Epithelial cell of proximal tubule (primary cell): ENCODE measurements at regions not wholly inside any gene's neighbourhood (a gene's known extent, or its start where the extent isn't known, plus 50 kb on each side); places are given as distances from the start of the nearest gene placed in this dataset.

ENCODE experiments used
- DNase-seq: peaks from one replicate; pipeline ENCODE4 v3.0.0-alpha.2; 2011; ENCODE audit warnings: low read depth
- H3K4me3 ChIP-seq: 2 replicates; pipeline ENCODE4 v1.5.1; 2011; ENCODE audit warnings: low read depth, mild to moderate bottlenecking, low read length
- TF ChIP-seq, protein P1 (sequence below): conservative IDR thresholded peaks from 2 replicates; pipeline ENCODE4 v1.5.1; 2012; ENCODE audit warnings: low read depth, mild to moderate bottlenecking, low read length

DNA sequence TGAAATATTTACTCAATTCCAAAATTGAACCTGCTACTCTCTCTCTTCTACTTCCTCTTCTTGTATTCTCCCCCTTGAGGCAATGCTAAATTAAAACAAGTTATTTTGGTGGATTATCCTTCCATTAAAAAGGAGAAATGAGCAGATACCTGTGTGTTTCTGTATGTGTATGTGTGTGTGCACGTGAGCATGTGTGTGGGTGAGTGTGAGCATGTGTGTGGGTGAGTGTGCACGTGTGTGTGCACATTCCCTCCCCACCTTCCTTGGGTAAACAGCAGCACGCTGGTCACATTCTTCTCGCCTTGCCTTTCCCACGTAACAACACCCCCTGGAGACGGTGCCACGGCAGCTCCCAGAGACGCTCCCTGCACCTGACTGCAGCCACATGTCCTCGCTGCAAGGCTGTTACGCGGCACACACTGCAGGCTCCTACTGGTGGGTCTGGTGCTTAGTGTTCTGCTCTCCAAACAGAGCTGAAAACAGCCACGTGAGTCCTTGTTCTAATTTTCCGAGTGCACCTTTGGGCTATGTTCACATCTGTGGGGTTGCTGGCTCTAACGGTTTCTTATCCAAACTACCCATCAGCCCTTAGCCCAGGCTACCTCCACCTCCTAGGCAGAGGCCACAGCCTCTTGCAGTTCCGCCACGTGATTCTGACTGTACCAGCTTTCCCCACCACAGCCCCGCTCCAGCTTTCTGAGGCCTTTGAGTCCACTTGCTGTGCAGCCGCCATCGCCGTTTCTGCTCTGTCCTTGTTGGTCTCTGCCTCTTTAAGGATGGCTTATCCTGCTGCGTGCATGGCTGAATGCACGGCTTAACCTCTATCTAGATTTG lies 123.4 kb downstream of the CTTN start:
- TF ChIP-seq, protein P1, sequence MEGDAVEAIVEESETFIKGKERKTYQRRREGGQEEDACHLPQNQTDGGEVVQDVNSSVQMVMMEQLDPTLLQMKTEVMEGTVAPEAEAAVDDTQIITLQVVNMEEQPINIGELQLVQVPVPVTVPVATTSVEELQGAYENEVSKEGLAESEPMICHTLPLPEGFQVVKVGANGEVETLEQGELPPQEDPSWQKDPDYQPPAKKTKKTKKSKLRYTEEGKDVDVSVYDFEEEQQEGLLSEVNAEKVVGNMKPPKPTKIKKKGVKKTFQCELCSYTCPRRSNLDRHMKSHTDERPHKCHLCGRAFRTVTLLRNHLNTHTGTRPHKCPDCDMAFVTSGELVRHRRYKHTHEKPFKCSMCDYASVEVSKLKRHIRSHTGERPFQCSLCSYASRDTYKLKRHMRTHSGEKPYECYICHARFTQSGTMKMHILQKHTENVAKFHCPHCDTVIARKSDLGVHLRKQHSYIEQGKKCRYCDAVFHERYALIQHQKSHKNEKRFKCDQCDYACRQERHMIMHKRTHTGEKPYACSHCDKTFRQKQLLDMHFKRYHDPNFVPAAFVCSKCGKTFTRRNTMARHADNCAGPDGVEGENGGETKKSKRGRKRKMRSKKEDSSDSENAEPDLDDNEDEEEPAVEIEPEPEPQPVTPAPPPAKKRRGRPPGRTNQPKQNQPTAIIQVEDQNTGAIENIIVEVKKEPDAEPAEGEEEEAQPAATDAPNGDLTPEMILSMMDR: no peak

DNA sequence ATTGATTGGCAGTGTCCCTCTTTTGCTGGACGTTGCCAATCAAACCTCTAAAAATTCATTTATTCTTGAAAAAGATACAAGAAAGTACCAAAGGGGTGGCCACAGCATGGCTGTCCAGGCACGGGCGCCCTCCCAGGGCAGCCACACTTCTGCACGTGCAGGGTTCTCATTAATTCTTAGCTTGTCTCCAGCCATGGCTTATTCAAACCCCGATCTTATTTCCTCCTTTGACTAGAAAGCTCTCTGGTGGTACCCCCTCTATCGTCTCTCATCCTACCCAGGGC lies 123.9 kb downstream of the CTTN start:
- H3K4me3 ChIP-seq: no peak overlapping the region
- TF ChIP-seq, protein P1: no peak
- no peak for DNase-seq

More for the DNA sequence above, 123.4 kb downstream of the CTTN start:
- H3K4me3 ChIP-seq: no peak overlapping the region
- no peak for DNase-seq

DNA sequence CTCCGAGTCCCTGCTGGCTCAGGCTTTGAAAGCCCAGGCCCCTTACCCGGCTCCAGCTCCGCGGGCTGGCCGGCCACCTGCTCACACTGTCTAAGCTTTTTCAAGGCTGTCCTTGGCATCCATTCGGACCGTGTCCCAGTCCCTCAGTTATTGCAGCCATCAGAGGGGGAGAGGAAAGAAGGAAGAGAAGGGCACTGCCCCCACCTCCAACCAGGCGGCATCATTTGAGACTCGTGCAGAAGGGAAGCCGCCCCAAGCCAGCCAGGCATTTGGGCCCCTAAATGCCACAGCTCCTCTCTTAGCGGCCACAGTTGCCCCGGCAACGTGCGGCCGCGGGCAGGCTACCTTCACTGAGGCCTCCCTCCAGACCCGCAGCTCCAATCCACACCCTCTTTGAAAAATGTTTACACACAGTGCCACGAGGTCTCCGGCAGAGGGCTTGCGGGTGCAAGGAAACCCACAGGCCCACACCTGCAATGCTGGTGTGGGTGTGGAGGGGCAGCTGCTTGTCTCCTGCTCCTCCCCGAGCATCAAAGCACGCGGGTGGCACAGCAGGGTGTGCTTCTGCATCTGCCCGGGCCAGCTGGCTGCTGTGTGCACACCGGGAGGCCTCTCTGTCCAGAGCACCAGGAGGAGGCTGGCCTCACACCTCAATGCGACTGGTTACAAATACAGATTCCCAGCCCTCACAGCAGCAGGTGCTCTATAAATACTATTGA lies 124.4 kb downstream of the CTTN start:
- no peak for DNase-seq
- H3K4me3 ChIP-seq: no peak overlapping the region
- TF ChIP-seq, protein P1: no peak

DNA sequence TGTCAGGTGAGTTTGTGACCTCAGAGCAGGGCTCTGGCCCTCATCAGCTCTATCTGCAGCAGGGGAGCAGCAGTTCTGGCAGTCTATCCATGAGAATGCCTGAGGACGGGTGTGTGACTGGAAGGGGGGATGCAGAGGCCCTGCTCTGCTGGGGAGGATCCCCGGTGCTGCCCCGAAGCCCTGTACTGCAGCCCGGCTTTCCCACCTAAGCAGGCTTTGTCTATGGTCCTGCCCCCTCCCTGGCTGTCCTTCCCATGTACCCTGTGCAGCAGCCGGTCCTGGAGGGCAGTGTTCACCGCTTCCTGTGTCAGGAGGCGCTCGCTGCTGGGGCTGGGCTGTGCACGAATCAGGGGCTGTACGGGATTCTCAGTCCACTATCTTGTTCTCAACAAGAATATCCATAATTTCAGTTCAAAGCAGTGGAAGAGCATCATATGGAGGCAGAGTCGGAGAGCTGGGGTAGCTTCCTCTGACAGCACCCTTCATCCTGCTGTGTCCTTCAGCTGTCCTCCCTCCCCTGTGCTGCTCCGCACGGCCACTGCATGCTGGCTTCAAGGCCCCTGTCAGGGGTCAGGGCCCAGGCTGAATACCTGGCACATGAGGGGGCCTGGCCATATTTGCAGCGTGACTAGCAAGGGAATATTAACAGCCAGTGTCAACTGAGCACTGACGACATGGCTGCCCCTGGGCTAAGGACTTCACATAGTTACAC lies 125.2 kb downstream of the CTTN start:
- H3K4me3 ChIP-seq: no peak overlapping the region
- TF ChIP-seq, protein P1: no peak
- no peak for DNase-seq

DNA sequence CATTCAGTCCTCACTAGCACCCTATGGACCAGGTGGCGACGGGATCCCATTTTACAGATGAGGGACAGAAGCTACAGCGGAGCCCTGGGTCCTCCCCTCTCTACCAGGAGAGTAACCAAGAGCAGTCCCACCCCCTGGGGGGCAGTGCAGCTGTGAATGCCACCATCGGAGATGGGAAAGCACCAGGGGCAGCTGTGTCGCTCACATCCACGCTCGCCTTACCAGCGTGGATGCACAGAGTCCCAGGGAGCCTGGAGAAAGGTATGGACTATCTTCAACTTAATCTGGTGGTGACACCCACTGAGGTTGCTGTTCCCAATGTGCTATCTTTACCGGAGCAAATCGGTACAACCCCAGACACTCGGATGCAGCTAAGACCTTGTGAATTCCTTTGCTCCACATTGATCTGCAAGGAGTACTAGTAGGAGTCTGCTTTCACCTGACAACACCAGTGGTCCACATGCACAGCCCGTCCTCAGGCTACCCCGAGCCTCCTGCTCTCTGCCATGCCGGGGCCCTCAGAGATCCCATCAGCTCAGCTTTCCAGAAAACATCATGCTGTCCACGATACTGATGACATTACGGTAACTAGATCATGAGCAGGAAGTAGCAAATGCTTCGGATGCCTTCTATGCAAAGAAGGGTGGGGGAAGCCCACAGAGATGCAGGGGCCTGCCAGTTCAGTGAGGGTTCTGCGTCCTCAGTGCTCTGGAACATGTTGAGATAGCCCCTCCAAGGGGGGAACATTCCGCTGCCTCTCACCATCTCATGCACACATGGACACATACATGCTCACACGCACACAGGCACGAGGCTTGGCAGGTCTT lies 126.0 kb downstream of the CTTN start:
- no peak overlapping the region for H3K4me3 ChIP-seq
- TF ChIP-seq, protein P1: no peak
- DNase-seq: no peak

DNA sequence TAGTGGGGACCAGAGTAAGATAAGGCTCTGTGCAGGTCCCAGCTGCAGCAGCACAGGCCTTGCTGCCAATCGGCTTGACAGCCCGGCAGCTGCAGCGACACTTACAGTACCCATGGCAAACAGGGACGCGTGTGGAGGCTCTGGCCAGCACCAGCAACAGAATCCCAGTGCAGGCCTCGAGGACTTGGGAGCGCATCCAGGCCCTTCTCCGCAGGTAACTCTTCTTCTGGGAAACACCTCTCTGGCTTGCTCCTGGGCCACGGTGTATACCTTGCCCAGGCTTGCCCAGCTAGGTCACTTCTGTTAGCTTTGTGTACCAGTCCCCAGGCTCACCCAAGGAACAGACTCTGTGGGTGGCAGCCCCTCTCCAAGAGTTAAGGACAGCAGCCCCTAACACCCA lies 126.7 kb downstream of the CTTN start:
- TF ChIP-seq, protein P1: no peak
- DNase-seq: no peak
- no peak overlapping the region for H3K4me3 ChIP-seq
